ENCODE measurements at regions not wholly inside any gene's neighbourhood (a gene's known extent, or its start where the extent isn't known, plus 50 kb on each side); places are given as distances from the start of the nearest gene placed in this dataset.

- peaks cover 49% of the 10 kb centered on the region for H3K4me1 ChIP-seq (ENCODE audit: control insufficient read depth, insufficient read depth, low read length, poor library complexity, severe bottlenecking)
- Mint-ChIP-seq H3K36me3 (peaks cover 10% of the 10 kb centered on the region), H3K4me3 (peak overlapping the region in 1 of 4 donors; percentile 61), H3K4me1 (peaks cover 28 to 74% (median 45%) of the 10 kb centered on the region in 4 donors), H3K27ac (peak overlapping the region; percentile 67 to 89 (median 74)), H3K9me3 (peaks cover 0 to 14% (median 1%) of the 10 kb centered on the region in 7 donors), H3K27me3 (no peaks in the 10 kb centered on the region)
- H3K4me3 ChIP-seq (ENCODE audit: low read depth, low read length): no peak overlapping the region
- no peaks in the 10 kb centered on the region for H3K27me3 ChIP-seq (ENCODE audit: control insufficient read depth, insufficient read depth, low read length)
- ATAC-seq (ENCODE audit: low read depth in 2 of 2) (no peak), DNase-seq (peak in 1 of 3 donors; percentile 68)
- no peaks in the 10 kb centered on the region for H3K36me3 ChIP-seq (ENCODE audit: control insufficient read depth, insufficient read depth, low read length)
- no peak overlapping the region for H3K27ac ChIP-seq (ENCODE audit: insufficient read depth, low read length, poor library complexity, severe bottlenecking)
- no peaks in the 10 kb centered on the region for H3K9me3 ChIP-seq (ENCODE audit: control insufficient read depth in 2 of 2, low read length in 2 of 2)
Measured at GRCh38 chr13:30143666-30144400, 163.5 kb downstream of the KATNAL1 start.

GRCh38 chr13:30142486-30143211, 164.7 kb downstream of the KATNAL1 start:
- no peaks in the 10 kb centered on the region for H3K27me3 Mint-ChIP-seq
- H3K36me3 Mint-ChIP-seq: peaks cover 7% of the 10 kb centered on the region
- H3K27ac Mint-ChIP-seq: peak overlapping the region; percentile 82 to 89 (median 83)
- Histone ChIP-seq H3K9me3 (ENCODE audit: control insufficient read depth in 2 of 2, low read length in 2 of 2) (no peaks in the 10 kb centered on the region), H3K36me3 (ENCODE audit: control insufficient read depth, insufficient read depth, low read length) (no peaks in the 10 kb centered on the region), H3K27ac (ENCODE audit: insufficient read depth, low read length, poor library complexity, severe bottlenecking) (no peak overlapping the region), H3K4me3 (ENCODE audit: low read depth, low read length) (no peak overlapping the region), H3K27me3 (ENCODE audit: control insufficient read depth, insufficient read depth, low read length) (no peaks in the 10 kb centered on the region), H3K4me1 (ENCODE audit: control insufficient read depth, insufficient read depth, low read length, poor library complexity, severe bottlenecking) (peaks cover 38% of the 10 kb centered on the region)
- peak in 1 of 2 donors; percentile 42 for ATAC-seq (ENCODE audit: low read depth in 2 of 2)
- no peak for DNase-seq
- peaks cover 20 to 66% (median 35%) of the 10 kb centered on the region in 4 donors for H3K4me1 Mint-ChIP-seq
- peak overlapping the region in 2 of 4 donors; percentile 54 to 80 for H3K4me3 Mint-ChIP-seq
- H3K9me3 Mint-ChIP-seq: peaks cover 0 to 14% (median 1%) of the 10 kb centered on the region in 7 donors

- Histone ChIP-seq H3K36me3 (ENCODE audit: control insufficient read depth, insufficient read depth, low read length) (no peaks in the 10 kb centered on the region), H3K4me1 (ENCODE audit: control insufficient read depth, insufficient read depth, low read length, poor library complexity, severe bottlenecking) (peaks cover 30% of the 10 kb centered on the region), H3K27me3 (ENCODE audit: control insufficient read depth, insufficient read depth, low read length) (no peaks in the 10 kb centered on the region), H3K27ac (ENCODE audit: insufficient read depth, low read length, poor library complexity, severe bottlenecking) (no peak overlapping the region), H3K9me3 (ENCODE audit: control insufficient read depth in 2 of 2, low read length in 2 of 2) (no peaks in the 10 kb centered on the region), H3K4me3 (ENCODE audit: low read depth, low read length) (no peak overlapping the region)
- peaks cover 0 to 14% (median 1%) of the 10 kb centered on the region in 7 donors for H3K9me3 Mint-ChIP-seq
- H3K36me3 Mint-ChIP-seq: peaks cover 7% of the 10 kb centered on the region
- H3K4me3 Mint-ChIP-seq: peak overlapping the region in 2 of 4 donors; percentile 5 to 80
- peak overlapping the region; percentile 82 to 89 (median 83) for H3K27ac Mint-ChIP-seq
- H3K27me3 Mint-ChIP-seq: no peaks in the 10 kb centered on the region
- peaks cover 20 to 58% (median 29%) of the 10 kb centered on the region in 4 donors for H3K4me1 Mint-ChIP-seq
- DNase-seq (no peak), ATAC-seq (ENCODE audit: low read depth in 2 of 2) (no peak)
Measured at GRCh38 chr13:30141775-30142485, 165.4 kb downstream of the KATNAL1 start.

GRCh38 chr13:30140973-30141372, 166.4 kb downstream of the KATNAL1 start:
- peaks cover 21% of the 10 kb centered on the region for H3K4me1 ChIP-seq (ENCODE audit: control insufficient read depth, insufficient read depth, low read length, poor library complexity, severe bottlenecking)
- H3K36me3 ChIP-seq (ENCODE audit: control insufficient read depth, insufficient read depth, low read length): no peaks in the 10 kb centered on the region
- H3K27me3 ChIP-seq (ENCODE audit: control insufficient read depth, insufficient read depth, low read length): no peaks in the 10 kb centered on the region
- no peak overlapping the region for H3K27ac ChIP-seq (ENCODE audit: insufficient read depth, low read length, poor library complexity, severe bottlenecking)
- peaks cover 13 to 49% (median 22%) of the 10 kb centered on the region in 4 donors for H3K4me1 Mint-ChIP-seq
- H3K36me3 Mint-ChIP-seq: peaks cover 7% of the 10 kb centered on the region
- no peak for ATAC-seq (ENCODE audit: low read depth in 2 of 2)
- peaks cover 0 to 14% (median 1%) of the 10 kb centered on the region in 7 donors for H3K9me3 Mint-ChIP-seq
- no peaks in the 10 kb centered on the region for H3K9me3 ChIP-seq (ENCODE audit: control insufficient read depth in 2 of 2, low read length in 2 of 2)
- H3K27me3 Mint-ChIP-seq: no peaks in the 10 kb centered on the region
- H3K4me3 Mint-ChIP-seq: peak overlapping the region in 1 of 4 donors; percentile 36
- DNase-seq: no peak
- H3K4me3 ChIP-seq (ENCODE audit: low read depth, low read length): no peak overlapping the region
- peak overlapping the region in 2 of 3 donors; percentile 5 to 46 for H3K27ac Mint-ChIP-seq

GRCh38 chr13:30138511-30138910, 168.8 kb downstream of the KATNAL1 start:
- H3K36me3 Mint-ChIP-seq: no peaks in the 10 kb centered on the region
- Histone ChIP-seq H3K36me3 (ENCODE audit: control insufficient read depth, insufficient read depth, low read length) (no peaks in the 10 kb centered on the region), H3K9me3 (ENCODE audit: control insufficient read depth in 2 of 2, low read length in 2 of 2) (no peaks in the 10 kb centered on the region), H3K4me1 (ENCODE audit: control insufficient read depth, insufficient read depth, low read length, poor library complexity, severe bottlenecking) (peaks cover 13% of the 10 kb centered on the region), H3K4me3 (ENCODE audit: low read depth, low read length) (no peak overlapping the region), H3K27ac (ENCODE audit: insufficient read depth, low read length, poor library complexity, severe bottlenecking) (no peak overlapping the region), H3K27me3 (ENCODE audit: control insufficient read depth, insufficient read depth, low read length) (no peaks in the 10 kb centered on the region)
- ATAC-seq (ENCODE audit: low read depth in 2 of 2) (no peak), DNase-seq (no peak)
- peaks cover 5 to 30% (median 15%) of the 10 kb centered on the region in 4 donors for H3K4me1 Mint-ChIP-seq
- H3K27ac Mint-ChIP-seq: peak overlapping the region in 1 of 3 donors; percentile 47
- no peak overlapping the region for H3K4me3 Mint-ChIP-seq
- peaks cover 0 to 2% (median 0%) of the 10 kb centered on the region in 7 donors for H3K9me3 Mint-ChIP-seq
- peaks cover 4% of the 10 kb centered on the region for H3K27me3 Mint-ChIP-seq

- Mint-ChIP-seq H3K36me3 (no peaks in the 10 kb centered on the region), H3K4me3 (no peak overlapping the region), H3K27me3 (peaks cover 4% of the 10 kb centered on the region), H3K27ac (peak overlapping the region in 1 of 3 donors; percentile 67), H3K4me1 (peaks cover 6 to 20% (median 13%) of the 10 kb centered on the region in 4 donors), H3K9me3 (peaks cover 0 to 1% (median 0%) of the 10 kb centered on the region in 7 donors)
- Histone ChIP-seq H3K36me3 (ENCODE audit: control insufficient read depth, insufficient read depth, low read length) (no peaks in the 10 kb centered on the region), H3K27ac (ENCODE audit: insufficient read depth, low read length, poor library complexity, severe bottlenecking) (no peak overlapping the region), H3K9me3 (ENCODE audit: control insufficient read depth in 2 of 2, low read length in 2 of 2) (no peaks in the 10 kb centered on the region), H3K27me3 (ENCODE audit: control insufficient read depth, insufficient read depth, low read length) (no peaks in the 10 kb centered on the region), H3K4me3 (ENCODE audit: low read depth, low read length) (no peak overlapping the region), H3K4me1 (ENCODE audit: control insufficient read depth, insufficient read depth, low read length, poor library complexity, severe bottlenecking) (peaks cover 10% of the 10 kb centered on the region)
- DNase-seq (no peak), ATAC-seq (ENCODE audit: low read depth in 2 of 2) (no peak)
Measured at GRCh38 chr13:30135868-30136267, 171.5 kb downstream of the KATNAL1 start.

- H3K4me1 Mint-ChIP-seq: peaks cover 6 to 20% (median 13%) of the 10 kb centered on the region in 4 donors
- H3K27ac Mint-ChIP-seq: peak overlapping the region in 1 of 3 donors; percentile 67
- H3K36me3 Mint-ChIP-seq: no peaks in the 10 kb centered on the region
- H3K27me3 ChIP-seq (ENCODE audit: control insufficient read depth, insufficient read depth, low read length): no peaks in the 10 kb centered on the region
- H3K27ac ChIP-seq (ENCODE audit: insufficient read depth, low read length, poor library complexity, severe bottlenecking): no peak overlapping the region
- no peak overlapping the region for H3K4me3 ChIP-seq (ENCODE audit: low read depth, low read length)
- H3K27me3 Mint-ChIP-seq: peaks cover 4% of the 10 kb centered on the region
- peaks cover 10% of the 10 kb centered on the region for H3K4me1 ChIP-seq (ENCODE audit: control insufficient read depth, insufficient read depth, low read length, poor library complexity, severe bottlenecking)
- peaks cover 0 to 1% (median 0%) of the 10 kb centered on the region in 7 donors for H3K9me3 Mint-ChIP-seq
- H3K4me3 Mint-ChIP-seq: no peak overlapping the region
- H3K9me3 ChIP-seq (ENCODE audit: control insufficient read depth in 2 of 2, low read length in 2 of 2): no peaks in the 10 kb centered on the region
- H3K36me3 ChIP-seq (ENCODE audit: control insufficient read depth, insufficient read depth, low read length): no peaks in the 10 kb centered on the region
- no peak for ATAC-seq (ENCODE audit: low read depth in 2 of 2)
- no peak for DNase-seq
Measured at GRCh38 chr13:30135351-30135750, 172.0 kb downstream of the KATNAL1 start.

Data from CD4-positive, CD25-positive, alpha-beta regulatory T cell (primary cell).